ENCODE measurements at regions not wholly inside any gene's neighbourhood (a gene's known extent, or its start where the extent isn't known, plus 50 kb on each side); places are given as distances from the start of the nearest gene placed in this dataset.

DNA sequence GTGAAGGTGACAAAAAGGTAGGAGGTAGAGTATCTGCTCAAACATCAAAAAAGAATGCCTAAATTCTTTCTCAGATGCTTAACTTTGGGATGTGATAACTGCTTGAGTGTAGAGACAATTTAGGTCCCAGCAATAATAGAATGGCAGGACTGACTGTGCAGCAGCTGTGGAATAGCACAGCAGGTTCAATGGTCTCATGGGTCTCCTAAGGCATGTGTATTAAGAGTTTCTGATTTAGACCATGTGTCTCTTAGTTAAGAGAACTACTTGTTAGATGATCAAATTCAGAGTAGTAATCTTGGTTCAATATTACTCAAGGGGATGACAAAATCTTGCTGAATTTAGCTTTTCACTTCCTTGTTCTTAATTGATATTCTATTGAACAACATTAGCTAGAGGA is 72.0 kb downstream of the ALX1 start:
- no peak for DNase-seq (ENCODE audit: low read depth)
- H3K4me3 ChIP-seq (ENCODE audit: low read depth, low read length): no peak overlapping the region

DNA sequence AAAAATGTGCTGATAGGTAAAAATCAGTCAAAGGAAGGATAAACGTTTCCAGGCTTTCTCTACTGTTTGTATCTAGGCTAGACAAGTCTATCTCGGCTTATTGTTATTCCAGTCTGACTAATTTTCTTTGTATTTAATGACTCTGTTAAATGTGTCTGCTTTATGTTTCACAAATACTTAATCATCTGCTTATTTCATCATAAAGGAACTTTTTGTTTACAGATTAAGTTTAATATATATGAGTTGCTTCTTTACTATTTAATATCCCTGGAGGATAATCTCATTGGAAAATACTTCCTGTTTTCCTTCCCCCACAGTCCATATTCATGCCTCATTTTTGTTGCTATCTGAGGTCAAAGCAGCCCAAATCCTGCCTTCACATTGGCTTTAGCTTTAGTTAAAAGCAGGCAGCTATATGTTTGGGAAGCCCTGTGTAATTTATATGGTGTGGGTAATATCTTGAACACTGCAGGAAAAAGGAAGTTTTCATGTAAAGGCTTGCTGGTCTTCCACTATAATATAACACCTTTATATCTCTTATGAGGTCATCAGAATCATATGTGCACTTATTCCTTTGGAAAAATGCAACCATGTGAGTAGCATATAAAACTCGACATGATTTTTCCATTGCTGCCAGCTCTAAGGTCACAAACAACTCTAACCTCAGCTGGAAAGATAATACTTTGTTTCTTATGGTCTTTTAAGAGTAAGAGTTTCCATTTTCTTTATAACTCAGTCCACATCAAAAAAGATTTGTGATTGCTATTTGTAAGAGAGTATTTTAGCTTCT is 76.8 kb downstream of the ALX1 start:
- no peak overlapping the region for H3K4me3 ChIP-seq (ENCODE audit: low read depth, low read length)
- no peak for DNase-seq (ENCODE audit: low read depth)

DNA sequence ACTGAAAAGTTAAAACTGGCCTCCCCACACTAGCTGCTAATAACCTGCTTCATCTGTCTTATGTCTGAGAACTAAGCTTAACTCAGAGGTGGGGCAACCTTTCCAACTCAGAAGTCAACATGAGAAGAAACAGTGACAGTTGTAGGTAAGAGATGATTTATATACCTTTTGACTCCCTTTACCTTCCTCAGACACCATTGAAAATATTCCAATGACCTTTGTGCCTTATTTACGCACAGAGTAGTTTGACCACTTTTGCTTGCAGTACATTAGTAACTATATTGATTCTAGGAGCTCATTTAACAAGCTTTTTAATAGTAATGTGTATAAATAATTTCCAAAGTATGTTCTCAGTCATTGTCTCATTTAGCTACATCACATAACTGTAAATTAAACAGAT is 77.6 kb downstream of the ALX1 start:
- no peak for DNase-seq (ENCODE audit: low read depth)
- H3K4me3 ChIP-seq (ENCODE audit: low read depth, low read length): no peak overlapping the region

DNA sequence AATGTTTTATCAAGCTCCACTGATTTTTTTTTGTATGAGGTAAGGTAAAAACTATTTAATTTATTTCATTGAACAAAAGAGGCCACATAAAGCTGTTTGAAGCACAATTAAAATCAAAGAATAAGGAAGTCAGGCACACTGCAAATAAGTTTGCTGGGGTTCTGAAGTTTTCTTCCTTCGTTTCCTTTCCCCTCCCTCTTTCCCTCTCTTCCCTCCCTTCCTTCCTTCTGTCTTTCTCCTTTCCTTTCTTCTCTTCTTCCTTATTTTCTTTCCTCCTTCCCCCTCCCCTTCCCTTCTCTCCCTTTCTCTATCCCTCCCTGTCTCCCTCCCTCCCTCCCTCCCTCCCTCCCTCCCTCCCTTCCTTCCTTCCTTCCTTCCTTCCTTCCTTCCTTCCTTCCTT is 78.7 kb downstream of the ALX1 start:
- H3K4me3 ChIP-seq (ENCODE audit: low read depth, low read length): no peak overlapping the region
- no peak for DNase-seq (ENCODE audit: low read depth)

DNA sequence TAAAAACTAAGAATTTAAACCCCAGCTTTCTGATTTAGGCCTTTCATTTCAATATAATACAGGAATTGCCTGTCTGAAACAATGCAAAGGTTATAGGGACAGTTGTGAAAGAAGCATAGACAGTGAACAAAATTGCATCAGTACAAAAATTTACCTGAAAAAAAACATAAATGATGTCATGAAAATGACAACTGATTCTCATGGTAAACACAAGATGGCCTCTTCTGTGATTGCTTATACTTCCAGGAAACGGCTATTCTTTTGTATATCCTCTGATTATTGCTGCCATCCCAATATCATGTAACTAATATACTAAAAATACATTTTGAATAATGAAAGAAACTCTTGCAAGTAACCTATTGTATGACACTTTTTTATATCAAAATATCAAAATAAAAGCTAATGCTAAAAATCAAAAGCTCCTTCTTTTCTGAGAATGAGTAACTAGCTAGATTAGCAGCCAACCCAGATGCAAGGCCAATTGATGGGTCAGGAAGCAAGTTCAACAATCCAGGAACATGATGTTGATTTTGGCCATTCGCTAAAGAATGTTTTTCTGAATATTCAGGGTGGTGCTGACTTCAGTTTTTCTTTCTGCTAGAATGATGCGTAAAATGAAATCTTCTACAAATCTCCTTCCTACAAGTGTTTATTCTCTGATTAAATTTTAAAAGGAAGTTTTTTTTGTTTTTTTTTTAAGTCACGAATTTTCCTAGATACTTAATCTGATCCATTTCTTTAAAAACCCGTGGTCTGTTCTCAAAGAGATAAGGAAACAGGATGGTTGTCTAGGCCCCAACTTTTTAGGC is 83.6 kb downstream of the ALX1 start:
- DNase-seq (ENCODE audit: low read depth): peak; percentile 5
- H3K4me3 ChIP-seq (ENCODE audit: low read depth, low read length): no peak overlapping the region

DNA sequence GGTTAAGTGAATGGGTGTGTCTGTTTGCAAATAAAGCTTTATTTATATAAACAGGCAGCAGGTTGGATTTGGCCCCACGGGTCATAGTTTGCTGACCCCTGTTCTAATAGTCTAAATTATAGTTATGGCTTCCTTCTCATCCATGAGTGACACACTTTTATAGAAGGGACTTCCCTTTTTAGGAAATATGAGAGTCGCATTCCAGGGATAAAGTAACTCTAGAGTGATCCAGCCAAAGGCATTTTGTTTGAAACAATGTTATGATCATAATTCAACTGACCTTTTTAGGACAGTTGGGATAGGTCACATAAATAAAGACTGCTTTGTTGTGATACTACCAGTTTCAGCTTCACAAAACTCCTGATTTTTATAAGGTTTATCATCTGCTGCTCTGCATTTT is 87.9 kb downstream of the ALX1 start:
- H3K4me3 ChIP-seq (ENCODE audit: low read depth, low read length): no peak overlapping the region
- DNase-seq (ENCODE audit: low read depth): no peak

DNA sequence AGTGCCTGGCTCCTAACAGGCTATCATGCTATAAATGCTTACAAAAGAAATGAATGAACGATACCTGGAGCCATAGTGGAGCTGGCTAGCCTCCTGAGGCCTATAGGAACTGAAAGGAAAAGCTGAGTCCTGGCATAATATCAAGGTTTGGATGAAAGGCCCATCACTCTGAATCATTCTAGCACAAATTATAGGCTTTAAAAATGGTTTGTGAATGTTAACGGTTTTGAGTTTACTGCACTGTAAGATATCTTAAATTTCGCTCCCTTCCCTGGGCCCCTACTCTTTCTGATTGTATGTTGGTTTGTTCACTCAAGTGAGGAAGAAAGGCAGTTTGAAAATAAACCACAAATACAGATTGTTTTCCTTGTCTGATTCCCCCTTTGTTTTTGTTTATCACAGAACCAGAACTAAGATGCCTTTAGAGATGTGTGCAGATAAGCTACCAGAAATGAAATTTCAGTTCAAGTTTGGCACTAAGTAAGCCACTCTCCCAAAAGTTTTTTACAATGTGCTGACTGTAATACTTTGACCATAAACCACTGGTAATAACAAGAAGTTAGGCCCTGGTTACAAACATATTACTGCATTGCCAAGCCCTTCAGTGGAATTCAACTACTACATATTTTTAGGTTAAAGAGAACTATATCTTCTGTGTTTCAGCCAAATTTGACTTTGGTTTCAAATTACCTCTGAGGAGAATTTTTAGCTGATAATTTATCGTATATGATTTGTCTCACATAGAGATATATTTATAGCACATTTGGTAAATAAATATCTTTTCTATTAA is 89.5 kb downstream of the ALX1 start:
- H3K4me3 ChIP-seq (ENCODE audit: low read depth, low read length): no peak overlapping the region
- no peak for DNase-seq (ENCODE audit: low read depth)

DNA sequence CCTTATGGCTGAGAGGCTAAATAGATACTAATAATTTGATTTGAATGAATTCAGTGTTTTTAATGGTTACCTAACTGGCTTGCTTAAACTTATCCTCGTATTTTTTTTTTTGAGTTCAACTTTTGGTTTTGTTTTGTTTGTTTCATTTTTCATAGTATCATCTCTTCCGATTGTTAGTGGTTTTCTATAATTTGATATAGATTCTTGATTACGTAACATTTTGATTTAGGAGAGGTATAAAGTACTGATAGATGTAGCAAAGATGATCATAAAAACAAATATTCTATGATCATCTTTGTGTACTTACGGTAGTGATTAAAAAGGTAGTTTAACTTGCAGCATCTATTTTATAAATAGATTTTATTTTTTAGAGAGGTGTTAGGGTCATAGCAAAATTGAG is 93.0 kb downstream of the ALX1 start:
- DNase-seq (ENCODE audit: low read depth): no peak
- H3K4me3 ChIP-seq (ENCODE audit: low read depth, low read length): no peak overlapping the region

DNA sequence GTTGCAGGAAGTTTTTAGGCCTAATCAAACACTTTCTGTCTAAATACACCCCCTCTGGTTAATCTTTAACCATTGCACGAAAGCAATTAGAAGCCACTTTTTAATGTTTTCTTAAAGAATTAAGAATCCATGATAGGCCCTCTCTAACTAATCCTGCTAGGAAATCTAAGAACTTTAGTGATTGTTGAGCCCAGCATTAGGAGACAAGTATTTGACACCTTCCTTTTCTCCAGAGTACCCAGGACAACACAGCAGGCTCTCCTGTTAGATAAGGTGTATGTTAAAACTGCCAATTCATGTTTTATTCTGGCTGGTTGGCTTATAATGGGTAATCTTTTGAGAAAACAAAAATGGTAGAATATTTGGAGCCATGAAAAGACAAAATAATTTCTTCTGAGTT is 95.0 kb downstream of the ALX1 start:
- H3K4me3 ChIP-seq (ENCODE audit: low read depth, low read length): no peak overlapping the region
- no peak for DNase-seq (ENCODE audit: low read depth)

DNA sequence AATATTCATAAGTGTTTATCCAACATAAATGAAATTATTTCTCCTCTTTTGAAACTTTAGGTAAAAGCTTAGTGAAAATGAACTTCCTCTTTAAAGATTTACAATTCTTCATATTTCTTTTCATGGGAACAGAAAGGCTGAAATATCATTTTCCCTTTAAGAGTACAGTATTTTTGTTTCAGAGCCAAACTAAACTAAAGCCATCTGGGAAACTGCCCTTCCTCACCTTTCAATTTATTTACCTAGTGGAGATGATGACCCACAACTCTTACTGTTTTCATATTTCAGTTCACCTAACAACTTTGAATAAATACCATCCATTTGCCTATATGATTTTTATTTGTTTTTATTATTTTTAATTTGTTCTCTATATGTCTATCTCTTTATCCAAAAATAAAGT is 105.4 kb downstream of the ALX1 start:
- DNase-seq (ENCODE audit: low read depth): no peak
- no peak overlapping the region for H3K4me3 ChIP-seq (ENCODE audit: low read depth, low read length)

DNA sequence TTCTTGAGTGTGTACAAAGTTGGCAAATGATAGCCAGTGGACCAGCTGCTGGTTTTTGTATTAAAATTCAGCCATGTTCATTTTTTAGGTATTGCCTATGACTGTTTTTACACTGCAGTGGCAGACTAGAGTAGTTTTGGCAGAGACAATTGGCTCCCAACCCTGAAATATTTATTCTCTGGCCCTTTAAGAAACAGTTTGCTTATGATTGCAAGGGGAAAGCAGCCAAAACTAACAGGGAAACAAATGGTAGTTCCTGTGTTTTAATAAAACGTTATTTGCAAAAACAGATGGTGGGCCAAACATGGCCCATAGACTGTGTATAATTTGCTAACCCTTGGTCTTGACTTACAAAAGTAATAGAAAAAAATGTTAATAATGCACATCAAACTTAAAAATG is 110.2 kb downstream of the ALX1 start:
- DNase-seq (ENCODE audit: low read depth): no peak
- H3K4me3 ChIP-seq (ENCODE audit: low read depth, low read length): no peak overlapping the region

DNA sequence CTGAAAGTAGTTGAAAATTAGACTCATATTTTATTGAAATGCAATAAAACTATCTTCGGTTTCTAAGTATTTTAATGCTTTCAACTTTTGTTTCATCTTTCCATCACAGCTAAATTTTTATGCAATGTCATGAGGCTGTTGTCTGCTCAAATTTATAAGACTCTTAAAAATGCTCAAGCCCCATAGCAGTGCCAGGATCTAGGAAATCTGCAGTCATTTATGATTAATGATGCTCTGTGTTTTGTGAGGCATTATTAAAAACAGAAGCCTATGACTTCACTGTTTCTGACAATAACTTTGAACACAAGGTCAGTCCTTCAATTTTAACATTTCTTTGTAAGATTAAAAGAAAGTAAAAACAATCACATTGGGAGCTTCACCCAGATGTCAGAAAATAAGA is 112.5 kb downstream of the ALX1 start:
- H3K4me3 ChIP-seq (ENCODE audit: low read depth, low read length): no peak overlapping the region
- DNase-seq (ENCODE audit: low read depth): no peak

DNA sequence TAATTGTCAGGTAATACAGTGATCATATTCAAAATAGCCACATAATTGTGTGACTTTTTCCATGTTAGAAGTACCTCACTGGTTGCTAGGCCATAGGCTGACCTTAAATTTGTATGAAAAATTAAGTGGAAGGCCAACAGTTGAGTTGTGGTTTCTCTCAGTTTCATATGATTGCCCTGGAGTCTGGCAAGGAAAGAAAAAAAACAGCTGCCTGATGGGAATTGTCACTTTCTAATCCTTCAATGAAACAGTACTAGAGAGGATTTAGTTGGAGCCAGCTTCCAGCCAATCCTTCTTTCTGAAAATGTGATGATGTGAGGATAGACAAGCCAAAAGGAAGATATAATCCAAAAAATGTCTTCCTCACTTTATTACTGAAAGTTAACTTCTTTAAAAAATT is 113.6 kb downstream of the ALX1 start:
- DNase-seq (ENCODE audit: low read depth): no peak
- no peak overlapping the region for H3K4me3 ChIP-seq (ENCODE audit: low read depth, low read length)

DNA sequence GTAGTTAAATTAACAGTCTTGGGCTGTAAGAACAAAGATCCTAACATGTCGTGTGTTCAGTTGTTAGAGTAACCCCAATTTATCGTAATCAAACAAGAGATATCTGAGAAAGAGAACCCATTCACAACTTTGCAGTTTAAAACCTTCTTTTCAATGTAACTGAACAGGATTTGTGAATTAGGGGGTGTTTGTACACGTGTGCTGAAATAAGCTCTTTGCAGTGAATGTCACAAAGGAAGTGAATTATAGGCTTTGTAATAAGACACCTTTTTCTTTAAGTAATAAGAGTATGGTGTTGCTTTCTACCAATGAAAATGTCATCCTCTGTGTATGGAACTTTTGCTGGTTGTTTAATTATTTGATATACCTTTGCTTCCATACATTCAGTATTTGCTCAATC is 114.0 kb downstream of the ALX1 start:
- DNase-seq (ENCODE audit: low read depth): no peak
- H3K4me3 ChIP-seq (ENCODE audit: low read depth, low read length): no peak overlapping the region

DNA sequence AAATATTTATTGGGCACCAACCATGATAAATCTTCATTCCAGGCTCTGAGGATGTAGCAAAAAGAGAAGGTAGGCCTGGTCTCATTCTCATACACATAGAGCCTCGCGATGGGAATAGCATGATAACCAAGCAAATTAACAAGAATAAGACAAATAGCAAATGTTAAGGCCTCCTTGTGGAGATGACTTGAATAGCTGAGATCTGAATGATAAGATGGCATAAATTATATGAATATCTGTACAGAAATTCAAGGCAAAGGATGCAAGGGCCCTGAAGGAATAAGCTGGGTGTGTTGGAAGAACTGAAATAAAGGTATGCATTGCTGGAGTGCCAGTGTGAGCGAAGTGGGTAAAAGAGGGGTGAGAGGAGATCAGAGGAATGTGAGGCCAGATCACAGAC is 114.8 kb downstream of the ALX1 start:
- H3K4me3 ChIP-seq (ENCODE audit: low read depth, low read length): no peak overlapping the region
- DNase-seq (ENCODE audit: low read depth): no peak

DNA sequence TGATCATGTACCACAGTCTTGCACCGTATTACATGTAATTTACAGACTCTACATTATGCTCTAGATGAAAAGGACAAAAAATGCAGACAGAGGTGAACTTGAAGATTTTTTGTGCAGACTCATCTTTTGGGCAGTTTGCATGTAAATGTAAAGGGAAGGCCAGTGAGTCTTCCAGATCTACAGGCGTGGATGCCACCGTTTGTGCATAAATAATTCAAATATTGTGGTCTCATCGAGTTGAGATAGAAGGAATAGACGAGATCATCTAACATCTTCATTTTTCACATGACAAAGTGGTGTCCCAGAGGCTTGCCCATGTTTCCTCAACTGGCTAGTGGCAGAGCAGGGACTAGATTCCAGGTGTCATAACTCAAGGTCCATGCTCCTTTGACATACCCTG is 125.2 kb downstream of the ALX1 start:
- no peak for DNase-seq (ENCODE audit: low read depth)

DNA sequence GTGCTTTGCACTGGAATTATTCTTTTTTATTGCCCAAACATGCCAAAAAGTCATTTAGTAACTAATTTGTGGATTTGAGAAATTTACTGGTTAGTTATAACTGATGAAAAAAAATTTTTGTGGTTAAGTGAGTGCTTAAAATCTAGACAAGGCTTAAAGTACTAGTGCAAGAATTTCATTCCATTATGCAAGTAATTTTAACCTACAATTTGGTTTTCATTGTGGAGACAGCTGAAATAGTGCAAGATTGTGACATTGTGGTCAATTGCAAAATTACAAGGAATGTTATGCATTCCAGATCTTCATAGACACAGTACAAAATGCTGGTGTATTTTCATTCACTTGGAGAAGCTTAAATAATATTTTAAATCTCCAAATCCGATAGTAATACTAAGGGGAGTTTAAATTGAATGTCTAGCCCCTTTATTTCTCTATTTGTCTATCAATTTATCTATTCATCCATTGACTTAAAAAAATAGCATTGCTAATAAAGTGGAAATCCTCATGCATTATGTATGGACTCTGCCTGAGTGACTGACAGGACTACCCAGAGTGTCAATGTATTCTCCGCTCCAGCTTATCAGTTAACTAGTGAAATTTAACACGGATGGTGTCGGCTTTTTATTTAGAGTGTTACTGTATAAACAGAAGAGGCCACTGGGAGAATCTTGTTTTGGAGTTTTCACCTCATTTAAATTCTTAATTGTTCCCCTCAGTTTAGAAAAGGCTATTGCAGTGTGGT is 125.9 kb downstream of the ALX1 start:
- peak; percentile 36 for DNase-seq (ENCODE audit: low read depth)
- H3K4me3 ChIP-seq (ENCODE audit: low read depth, low read length): no peak overlapping the region

More for the DNA sequence above, 125.2 kb downstream of the ALX1 start:
- H3K4me3 ChIP-seq (ENCODE audit: low read depth, low read length): no peak overlapping the region

DNA sequence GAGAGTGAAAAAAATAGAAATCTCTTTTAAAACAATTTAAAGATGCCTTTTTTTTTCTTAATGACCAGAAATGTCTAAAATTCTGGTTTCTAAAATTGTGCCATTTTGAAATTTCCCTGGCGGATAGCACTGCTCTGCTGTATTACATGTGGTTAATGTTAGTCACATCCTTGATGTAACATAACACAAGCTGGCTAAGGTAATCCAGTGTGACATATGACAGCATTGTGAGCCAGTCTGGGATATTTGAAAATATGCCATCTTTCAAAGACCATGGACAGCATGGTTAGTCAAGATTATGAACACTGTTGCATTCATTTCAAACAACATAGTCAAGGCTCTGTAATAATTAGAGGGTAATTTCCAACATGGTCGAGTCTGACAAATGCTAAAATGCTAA is 133.2 kb downstream of the ALX1 start:
- DNase-seq (ENCODE audit: low read depth): no peak
- no peak overlapping the region for H3K4me3 ChIP-seq (ENCODE audit: low read depth, low read length)

DNA sequence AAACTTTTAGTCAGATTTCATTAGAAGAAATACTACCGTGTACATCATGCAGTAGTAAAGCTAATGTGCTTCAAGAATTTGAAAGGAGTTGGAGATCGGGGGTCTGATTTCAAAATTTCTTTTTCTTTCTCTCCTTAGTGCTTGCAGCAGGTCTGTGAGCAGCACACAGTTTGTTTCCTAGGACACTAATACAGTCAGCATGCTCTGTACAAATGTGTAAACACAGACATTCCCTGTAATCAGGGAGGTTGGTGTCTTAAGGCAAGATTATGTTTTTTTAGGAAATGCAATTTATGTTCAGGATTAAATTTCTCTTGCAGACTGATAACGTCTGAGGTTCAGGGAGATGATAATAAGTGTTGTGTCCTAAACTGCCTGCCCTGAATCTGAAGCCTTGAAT is 142.7 kb downstream of the ALX1 start:
- H3K4me3 ChIP-seq (ENCODE audit: low read depth, low read length): no peak overlapping the region
- DNase-seq (ENCODE audit: low read depth): no peak

DNA sequence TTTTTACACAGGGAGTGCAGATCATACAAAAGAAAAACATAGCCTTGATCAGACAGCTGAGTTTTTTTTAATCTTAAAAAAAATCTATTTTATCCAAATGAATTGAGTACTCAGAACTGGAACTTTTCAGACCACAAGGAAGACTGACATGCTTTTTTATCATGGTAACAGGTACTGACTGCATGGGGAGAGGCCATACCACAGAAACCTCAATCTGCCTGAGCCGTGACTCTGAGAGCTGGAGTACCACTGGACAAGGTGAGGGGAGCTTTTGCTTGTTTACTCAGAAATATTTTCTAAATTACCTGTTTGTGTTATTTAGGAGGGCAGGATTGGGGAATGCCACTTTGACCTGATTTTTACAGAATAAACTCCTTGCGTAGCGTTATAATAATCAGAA is 143.9 kb downstream of the ALX1 start:
- no peak overlapping the region for H3K4me3 ChIP-seq (ENCODE audit: low read depth, low read length)
- no peak for DNase-seq (ENCODE audit: low read depth)
